HCEC 1CT (cell line): ENCODE measurements at regions not wholly inside any gene's neighbourhood (a gene's known extent, or its start where the extent isn't known, plus 50 kb on each side); places are given as distances from the start of the nearest gene placed in this dataset.
"Not testable (repeated sequence)": the region's sequence is repeated elsewhere in the genome, so short reads cannot be mapped to it uniquely, and the experiment has no call there.

Experiments used
- DNase-seq: peaks from one replicate; pipeline ENCODE4 v3.0.0-alpha.2; 2017

DNA sequence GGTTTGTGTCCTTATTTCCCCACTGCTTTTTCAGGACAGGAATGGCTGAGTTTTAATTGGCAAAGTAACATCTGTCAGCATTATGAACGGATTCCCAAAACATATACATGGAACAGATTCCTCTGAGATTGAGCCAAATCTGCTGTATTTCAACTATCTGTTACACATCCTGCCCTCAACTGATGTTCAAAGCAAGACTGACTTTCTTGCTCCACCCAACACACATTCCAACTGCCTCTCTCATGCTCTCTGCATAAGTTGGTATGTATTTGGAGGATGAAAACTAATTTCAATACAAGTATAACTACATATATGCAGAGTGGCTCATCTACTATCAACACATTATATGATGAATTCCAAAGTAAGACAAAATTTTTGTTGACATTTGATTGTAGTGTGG lies 342.2 kb downstream of the GATA3 start:
- no peak for DNase-seq

DNA sequence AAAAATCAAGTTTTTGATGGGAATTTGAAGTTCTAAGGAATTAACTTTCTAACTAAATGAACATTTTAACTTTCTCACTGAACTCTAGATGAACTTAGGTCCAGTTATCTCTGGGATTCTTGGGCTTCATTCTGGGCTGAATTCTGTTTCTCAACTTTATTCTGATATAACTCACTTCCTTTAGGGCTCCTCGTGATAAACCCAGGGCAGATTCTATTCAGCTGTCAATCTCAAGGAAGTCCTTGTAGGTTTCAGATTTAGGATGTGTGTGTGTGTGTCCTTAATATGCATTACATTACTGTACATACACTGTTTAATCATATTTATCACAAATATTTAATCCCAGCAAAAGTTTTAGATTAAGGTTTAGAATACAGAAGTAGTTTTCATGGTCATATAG lies 344.3 kb downstream of the GATA3 start:
- no peak for DNase-seq

DNA sequence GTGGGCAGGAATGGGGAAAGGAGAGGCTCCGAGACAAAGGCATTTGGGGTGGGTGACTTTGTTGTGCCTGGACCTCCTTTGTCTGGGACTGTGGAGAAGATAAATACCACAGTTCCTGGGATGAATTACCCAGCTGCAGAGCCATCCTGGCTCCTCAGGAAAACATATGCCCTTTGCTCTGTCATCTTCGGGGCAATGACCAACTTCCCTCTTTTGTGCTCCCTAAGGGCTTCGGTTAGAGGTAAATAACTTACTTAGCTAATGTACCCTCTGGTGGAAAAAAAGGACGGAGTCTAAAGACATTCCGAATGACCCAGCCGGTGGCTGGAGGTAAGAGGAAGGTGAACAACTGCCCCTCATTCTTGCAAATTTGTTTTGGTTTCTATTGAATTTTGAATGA lies 345.7 kb downstream of the GATA3 start:
- no peak for DNase-seq

DNA sequence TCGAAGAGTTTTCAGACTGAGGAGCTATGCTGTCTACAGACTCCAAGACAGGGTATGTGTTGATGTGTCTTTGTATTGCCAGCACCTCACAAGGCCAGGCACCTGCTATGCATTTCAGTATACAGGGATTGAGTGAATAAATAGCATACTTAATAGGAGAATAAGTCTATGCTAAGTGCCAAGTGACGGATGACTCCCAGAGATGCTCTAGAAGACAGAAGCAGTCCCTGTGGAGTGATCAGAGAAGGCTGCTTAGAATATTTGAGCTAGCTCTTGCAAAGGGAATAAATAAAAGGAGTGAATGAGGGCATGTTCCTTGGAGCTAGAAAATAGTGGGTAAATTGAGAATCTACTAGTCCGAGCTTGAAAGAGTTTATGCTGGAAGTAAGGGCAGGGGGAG lies 346.4 kb downstream of the GATA3 start:
- DNase-seq, result no peak

DNA sequence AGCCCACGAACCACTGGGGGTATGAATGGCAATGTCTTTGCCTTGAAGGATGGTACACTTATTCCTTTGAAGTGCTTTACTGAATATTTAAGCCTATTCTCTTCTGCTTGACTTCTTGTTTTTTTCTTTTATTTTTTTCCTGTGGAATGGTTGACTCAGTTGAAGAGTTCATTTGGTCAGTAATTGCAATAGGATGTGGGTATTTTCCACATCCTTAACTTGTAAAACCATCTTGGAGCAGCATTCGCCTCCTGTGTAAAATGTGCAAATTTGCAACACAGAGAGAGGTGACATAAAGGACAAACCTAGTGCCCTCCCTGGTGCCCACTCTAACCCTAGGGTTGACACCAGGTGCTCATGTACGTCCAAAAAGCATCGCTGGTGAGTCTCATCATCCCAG lies 347.0 kb downstream of the GATA3 start:
- no peak for DNase-seq

DNA sequence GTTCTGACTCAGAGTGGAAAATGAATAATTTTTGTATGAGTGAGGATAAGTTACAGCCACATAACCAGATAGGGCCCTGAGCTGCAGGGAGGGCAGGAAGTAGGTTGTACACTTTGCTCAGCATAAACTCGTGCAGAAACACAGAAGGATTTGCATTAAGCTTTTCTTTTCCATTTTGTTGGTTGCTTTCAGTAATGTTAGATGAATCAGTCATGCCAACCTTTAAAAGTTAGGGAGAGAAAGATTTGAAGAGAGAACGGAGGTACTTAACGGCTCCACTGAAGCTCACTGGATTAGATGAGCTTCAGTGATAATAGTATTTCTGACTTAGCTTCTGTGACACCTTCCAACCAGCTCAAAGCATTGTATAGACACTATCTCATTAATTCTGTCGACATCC lies 348.1 kb downstream of the GATA3 start:
- DNase-seq, result no peak

DNA sequence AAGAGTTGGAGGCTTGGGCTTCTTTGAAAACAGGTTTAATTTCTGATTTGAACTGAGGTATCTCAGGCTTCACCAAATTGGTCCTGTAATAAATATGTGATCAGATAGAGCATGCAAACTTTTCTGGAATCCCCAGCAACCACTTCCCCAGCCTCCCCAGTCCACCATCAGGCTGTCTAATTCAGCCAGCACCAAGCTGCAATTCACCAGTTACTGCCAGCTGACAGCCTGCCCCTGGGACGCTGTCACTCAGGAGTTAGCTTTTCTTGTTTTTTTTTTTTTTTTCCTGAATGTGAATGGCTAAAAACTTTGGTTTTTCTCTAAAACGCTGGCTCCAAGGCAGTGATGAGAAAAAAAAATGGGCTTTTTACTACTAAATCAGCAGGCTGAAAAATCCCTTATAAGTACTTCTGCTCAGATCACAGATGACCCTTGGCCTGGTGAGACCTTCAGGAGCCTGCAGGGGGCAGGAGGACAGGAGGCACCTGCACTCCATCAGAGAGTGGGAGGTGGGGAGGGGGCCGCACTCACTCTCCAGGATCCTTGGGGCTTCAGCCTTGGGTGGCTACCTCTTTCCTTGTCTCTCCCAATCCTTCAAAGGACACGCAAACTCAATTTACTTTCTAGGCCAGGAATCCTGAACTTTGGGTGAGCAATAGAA lies 349.4 kb downstream of the GATA3 start:
- no peak for DNase-seq

DNA sequence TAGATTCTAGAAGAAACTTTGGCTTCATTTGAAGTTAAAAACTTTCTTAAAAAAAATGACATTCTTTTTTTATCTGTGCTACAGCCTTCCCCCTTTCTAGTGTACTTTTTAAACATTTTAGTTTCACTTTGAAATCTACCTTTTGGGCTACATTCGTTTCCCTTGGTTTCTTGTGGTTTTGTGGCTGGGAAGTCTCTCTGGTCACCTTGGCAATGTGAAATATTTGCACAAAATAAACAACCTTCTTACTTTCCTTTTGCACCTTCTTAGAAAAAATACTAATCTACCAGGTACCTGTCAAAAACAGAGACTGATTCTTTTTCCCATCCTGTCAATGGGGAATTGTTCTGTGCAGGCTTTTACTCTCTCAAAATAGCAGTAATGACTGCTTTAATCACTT lies 350.2 kb downstream of the GATA3 start:
- DNase-seq, result no peak

DNA sequence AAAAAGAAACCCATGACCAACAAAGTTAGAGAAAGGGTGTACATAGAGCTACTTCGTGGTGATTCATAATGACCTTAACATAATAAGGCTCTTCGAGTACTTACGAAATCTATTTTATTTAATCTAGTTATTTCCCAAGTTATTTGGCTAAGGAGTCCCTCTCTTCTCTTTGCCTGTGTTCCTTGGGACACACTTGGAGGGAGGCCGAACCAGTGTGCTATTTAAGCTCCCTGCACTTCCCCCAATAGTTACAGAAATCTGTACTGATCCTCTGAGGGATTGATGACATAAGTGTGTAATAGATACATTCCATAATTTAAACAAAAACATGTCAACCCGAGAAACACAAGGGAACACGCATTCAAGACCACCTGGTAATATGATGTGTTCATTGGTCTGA lies 351.1 kb downstream of the GATA3 start:
- no peak for DNase-seq

DNA sequence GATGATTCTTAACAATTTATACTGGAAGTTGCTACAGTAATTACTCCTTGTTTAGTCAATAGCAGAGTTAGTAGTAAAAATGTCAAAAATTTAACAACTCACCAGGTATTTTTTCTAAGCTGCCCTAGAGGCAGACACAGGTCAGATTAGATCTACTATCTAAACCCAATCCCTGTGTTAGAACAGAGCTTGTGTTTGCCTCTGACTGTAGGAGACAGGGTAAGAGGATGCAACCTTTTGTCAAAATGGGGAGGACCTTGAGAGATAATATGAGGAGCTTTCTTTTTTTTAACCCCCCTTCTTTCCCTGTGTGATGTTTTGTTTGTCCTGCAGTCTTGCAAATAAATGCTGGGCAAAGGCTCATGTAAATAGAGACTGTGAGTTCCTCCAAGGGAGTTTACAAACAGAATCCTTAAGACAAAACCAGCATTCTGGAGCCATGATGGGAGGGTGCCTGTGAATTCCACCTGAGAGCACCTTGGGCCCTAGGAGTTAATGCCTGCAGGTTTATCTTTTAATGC lies 353.1 kb downstream of the GATA3 start:
- DNase-seq, result no peak

DNA sequence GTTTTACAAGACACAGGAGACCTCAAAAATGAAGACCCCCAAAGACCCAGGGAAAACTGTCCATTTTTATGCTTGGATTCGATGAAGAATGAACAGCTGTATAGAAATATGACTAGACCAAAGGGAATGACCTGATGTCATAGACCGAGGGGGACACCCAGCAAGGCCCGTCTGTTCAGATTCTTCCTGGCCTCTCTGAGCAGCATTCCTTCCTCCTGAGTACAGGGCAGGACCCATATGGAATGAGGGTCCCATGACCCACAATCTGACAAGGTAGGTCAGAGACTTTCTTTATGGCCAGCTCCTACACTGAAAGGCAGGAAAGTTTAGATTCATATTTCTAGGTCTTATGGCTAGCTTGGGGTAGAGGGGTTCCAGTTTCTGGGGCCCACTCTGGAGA lies 356.0 kb downstream of the GATA3 start:
- no peak for DNase-seq

DNA sequence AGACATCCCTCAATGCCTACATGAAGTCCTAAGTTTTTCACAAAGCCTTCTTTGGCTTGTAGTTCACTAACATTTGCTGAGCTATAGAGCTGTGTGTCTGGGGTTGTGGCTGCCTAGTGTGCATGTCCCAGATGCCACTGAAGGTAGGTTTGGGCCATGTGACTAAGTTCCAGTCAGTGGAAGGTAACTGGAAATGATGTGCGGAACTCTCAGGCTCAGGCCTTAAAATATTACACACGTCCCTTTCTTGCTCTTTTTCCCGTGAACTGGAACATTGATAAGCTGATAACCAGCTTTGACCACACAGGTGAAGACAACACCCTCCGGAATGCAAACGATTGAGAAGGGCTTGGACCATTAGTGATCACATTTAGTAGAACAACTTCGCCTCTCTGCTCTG lies 358.1 kb downstream of the GATA3 start:
- DNase-seq, result no peak

DNA sequence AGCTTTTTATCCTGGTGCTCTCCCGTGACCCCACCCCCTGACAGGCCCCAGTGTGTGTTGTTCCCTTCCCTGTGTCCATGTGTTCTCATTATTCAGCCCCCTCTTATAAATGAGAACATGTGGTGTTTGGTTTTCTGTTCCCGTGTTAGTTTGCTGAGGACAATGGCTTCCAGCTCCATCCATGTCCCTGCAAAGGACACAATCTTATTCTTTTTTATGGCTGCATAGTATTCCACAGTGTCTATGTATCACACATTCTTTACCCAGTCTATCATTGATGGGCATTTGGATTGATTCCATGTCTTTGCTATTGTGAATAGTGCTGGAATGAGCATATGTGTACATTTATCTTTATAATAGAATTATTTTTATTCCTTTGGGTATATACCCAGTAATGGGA lies 360.5 kb downstream of the GATA3 start:
- DNase-seq, result not testable (repeated sequence)

DNA sequence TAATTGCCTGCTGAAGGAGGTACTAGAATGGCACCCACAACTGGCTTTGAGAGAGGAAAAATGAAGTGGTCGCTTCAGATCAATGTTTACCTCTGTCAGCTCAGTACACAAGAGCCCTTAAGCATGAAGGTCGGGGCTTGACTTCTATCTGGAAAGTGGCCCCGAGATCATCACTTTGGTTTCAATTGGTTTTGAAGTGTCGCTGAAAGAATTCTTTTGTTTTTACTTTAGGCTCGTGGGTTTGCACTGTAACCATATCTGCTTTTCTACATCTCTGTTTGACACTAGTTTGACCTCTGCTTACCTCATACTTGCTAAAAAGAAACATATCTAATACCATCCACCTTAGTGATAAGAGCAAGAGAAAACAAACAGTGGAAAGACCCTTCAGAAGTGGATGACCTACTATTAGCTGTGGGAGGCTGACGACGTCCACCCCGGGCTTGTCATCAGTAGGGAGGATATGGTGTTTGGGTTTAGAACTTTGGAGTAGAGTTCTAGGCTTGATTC lies 361.8 kb downstream of the GATA3 start:
- DNase-seq, result no peak

DNA sequence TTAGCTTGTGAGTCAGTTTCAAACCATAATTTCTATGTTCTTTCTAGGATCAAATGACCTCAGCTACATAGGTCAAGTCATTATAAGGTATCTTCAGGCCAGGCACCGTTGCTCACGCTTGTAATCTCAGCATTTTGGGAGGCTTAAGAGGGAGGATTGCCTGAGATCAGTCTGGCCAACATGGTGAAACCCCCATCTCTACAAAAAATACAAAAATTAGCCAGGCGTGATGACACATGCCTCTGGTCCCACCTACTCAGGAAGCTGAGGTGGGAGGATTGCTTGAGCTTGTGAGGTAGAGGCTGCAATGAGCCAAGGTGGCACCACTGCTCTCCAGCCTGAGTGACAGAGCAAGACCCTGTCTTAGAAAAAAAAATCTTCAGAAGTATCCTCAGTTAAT lies 362.3 kb downstream of the GATA3 start:
- DNase-seq, result no peak

DNA sequence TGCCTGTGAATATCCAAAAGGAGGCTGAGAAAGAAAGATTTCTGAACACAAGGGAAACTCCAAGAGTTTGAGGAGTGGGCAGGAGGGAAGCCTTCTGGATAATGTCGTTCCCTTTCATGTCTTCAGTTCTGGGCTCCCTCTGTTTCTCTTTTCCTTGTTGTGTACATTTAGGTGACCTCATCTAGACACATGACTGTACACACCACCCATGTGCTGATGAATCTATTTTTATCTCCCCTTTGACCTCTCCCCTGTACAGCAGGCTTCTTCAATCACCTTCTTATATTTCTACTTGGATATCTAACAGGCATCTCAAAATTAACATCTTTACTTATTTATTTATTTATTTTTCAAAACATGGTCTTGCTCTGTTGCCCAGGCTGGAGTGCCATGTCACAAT lies 363.1 kb downstream of the GATA3 start:
- DNase-seq, result no peak

DNA sequence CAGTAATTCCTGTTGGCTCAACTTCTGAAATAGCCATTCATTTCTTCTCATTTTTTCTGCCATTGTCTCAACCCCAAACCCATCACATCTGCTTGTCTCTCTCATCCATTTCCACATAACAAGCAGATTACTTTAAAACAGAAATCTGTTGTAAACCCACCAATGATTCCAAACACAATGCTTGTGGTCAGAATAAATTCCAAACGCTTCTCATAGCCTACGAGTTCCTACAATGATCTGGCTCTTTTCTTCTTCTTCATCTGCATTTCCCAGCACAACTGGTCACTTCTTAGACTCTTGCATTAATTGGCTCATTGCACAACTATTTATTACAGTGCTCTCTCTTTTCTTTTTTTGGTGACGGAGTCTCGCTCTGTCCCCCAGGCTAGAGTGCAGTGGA lies 364.1 kb downstream of the GATA3 start:
- no peak for DNase-seq

DNA sequence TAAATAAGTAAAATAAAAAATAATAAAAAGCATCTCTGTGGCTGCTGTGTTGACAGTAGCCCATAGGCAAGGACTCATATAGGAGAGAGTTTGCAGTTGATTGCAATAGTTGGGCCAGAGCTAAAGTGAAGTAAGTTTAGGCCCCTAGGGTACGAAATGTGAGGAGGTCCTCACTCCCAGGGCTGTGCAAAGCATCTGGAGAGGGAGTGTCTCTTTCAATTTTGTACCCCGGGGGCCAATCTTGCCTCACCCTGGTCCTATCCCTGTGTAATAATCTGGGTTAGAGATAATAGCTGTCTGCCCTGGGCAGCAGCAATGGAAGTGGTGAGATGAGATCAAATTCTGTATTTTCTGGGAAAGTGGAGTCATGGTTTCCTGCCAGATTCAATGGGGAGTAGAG lies 365.7 kb downstream of the GATA3 start:
- DNase-seq, result no peak

DNA sequence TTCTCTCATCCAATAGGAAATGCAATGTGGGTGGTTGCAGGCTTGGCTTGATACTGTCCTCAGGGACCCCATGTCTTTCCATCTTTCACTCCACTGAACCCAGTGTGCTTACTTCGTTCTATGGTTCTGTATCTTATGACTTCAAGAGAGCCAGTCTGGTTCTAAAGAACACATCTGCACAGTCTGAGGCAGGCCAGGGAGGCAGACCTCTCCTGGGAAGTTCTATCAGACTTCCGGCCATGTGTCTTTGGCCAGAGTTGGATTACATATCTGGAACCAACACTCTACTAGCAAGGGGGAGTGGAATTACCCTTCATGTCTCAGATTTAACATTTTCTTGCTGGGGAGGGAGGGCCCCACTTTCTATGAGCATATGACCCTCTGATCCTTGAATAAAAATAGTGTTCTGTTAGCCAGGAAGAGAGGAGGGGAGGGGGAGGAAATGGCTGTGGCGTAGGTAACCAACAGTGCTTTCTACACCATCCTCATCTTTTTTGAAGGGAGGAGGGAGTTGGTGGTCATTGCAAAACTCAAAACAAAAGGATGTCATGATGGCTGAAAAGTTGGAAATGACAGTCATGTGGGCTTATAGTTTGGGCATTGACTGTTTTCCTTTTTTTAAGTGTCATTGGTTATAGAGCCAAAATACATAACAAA lies 370.2 kb downstream of the GATA3 start:
- no peak for DNase-seq

DNA sequence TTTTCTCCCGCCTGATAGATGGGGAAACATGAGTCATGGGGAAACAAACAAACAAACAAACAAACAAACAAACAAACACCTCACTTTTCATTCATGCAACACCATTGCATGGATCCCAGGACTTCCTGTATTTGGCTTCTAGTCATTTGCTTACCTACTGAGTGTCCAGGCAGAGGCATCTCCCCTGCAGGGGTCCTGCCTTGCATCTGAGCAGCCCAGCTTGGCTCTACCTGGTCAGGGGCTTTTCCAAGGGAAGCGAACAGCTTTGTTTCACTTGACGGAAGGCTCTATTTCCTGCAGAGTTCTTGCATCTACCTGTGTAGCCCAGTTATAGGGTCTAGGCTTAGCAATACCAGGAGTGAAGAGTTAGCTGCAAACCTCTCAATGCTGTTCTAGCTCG lies 374.2 kb downstream of the GATA3 start:
- no peak for DNase-seq

DNA sequence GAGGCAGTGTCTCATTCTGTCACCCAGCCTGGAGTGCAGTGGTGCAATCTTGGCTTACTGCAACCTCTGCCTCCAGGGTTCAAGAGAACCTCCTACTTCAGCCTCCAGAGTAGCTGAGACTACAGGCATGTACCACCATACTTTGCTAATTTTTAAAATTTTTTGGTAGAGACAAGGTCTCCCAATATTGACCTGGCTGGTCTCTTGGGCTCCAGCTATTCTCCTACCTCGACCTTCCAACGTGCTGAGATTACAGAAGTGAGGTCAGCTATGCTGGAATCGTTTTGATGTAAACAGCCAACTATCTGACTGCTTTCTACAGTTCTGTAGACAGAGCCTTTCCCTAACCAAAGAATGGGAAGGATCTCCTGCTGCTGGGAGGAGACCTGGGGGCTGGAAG lies 375.8 kb downstream of the GATA3 start:
- no peak for DNase-seq

DNA sequence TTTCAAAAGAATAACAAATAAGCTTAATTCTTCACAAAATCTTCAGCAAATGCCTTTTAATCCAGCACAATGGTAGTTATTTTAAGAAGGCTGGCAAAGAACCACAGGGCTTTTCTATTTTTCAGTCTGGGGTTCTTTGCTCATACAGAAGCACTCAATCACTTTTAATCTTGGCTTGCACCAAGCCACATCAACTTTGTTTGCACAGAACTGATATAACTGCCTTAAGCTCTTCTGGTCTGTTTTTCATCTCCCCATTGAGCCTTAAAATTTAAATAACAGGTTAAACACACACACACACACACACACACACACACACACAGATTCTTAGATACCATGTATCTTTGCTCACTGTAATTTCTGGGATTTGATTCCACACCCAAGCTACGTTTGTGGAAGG lies 377.0 kb downstream of the GATA3 start:
- DNase-seq, result no peak

DNA sequence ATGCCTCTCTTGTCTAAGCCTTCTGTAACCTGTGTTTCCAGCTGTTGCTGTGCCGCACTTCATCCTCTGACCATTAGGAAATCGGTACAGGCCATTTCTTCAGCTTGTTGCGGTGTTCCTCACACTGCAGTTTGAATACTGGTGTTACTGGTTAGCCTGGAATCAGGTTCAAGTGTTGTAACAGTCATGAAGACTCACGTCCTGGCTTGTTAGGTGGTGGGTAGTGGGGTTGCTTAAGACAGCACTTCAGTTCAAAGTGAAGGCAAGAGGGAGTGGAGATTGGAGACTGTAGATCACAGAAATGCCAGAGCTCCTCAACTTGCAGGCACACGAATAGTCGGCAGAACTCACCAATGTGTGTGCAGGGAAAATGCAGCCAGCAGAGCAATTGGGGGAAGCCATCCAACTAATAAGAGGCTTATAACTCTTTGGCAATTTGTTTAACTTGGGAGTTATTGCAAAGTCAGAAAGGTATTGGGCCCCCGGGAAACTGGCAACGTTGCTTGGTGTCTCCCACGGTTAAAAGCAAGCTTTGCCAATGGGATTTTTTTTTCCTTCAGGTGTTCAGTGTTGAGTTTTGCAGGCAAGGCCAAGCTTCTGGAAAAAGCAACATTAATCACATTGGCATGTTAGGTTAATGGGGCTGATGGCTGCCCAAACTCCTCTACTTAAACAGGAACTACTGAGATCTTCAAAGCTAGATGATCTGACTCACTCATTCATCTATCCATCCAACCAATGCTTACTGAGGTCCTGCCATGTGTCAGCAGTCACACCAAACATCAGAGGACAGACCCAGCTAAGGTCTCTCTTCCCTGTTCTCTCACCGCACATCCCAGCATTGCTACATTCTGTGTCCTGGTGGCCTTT lies 380.9 kb downstream of the GATA3 start:
- DNase-seq, result no peak

DNA sequence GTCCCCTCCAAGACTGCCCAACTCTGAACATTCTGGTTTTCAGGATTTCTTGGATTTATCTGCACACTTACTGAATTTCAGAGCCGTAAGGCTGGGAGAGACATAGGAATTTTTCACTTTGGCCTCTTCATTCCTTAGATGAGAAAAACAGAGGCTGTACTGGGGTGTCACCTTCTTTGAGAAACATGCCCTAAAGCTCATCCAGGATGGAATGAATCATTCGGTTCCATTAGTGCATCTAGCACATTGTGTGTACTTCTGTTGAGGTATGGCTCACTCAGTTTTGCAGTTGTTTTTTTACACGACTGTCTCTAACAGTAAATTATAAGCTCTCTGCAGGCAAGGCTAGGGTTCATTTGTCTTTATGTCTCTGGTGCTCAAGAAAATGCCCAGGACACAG lies 383.4 kb downstream of the GATA3 start:
- no peak for DNase-seq
